ENCODE measurements at regions not wholly inside any gene's neighbourhood (a gene's known extent, or its start where the extent isn't known, plus 50 kb on each side); places are given as distances from the start of the nearest gene placed in this dataset.
"Not testable (repeated sequence)": the region's sequence is repeated elsewhere in the genome, so short reads cannot be mapped to it uniquely, and the experiment has no call there.

- DNase-seq (ENCODE audit: low spot score), result no peak
These were observed 181.9 kb upstream of the CXCL12 start for GRCh38 chr10:44566786-44567185.

- DNase-seq (ENCODE audit: low spot score), result no peak
These were observed 182.6 kb upstream of the CXCL12 start for GRCh38 chr10:44567471-44567870.

GRCh38 chr10:44569193-44570091, 184.5 kb upstream of the CXCL12 start:
- no peak for DNase-seq (ENCODE audit: low spot score)

GRCh38 chr10:44571701-44572100, 186.8 kb upstream of the CXCL12 start:
- DNase-seq (ENCODE audit: low spot score), result no peak

GRCh38 chr10:44572146-44572545, 187.2 kb upstream of the CXCL12 start:
- DNase-seq (ENCODE audit: low spot score), result no peak

GRCh38 chr10:44573821-44574220, 188.9 kb upstream of the CXCL12 start:
- no peak for DNase-seq (ENCODE audit: low spot score)

- DNase-seq (ENCODE audit: low spot score), result no peak
These were observed 189.9 kb upstream of the CXCL12 start for GRCh38 chr10:44574596-44575480.

GRCh38 chr10:44575601-44576380, 190.9 kb upstream of the CXCL12 start:
- no peak for DNase-seq (ENCODE audit: low spot score)

GRCh38 chr10:44576702-44577191, 191.8 kb upstream of the CXCL12 start:
- no peak for DNase-seq (ENCODE audit: low spot score)

- DNase-seq (ENCODE audit: low spot score), result no peak
These were observed 192.6 kb upstream of the CXCL12 start for GRCh38 chr10:44577533-44577932.

- no peak for DNase-seq (ENCODE audit: low spot score)
These were observed 193.4 kb upstream of the CXCL12 start for GRCh38 chr10:44578271-44578670.

GRCh38 chr10:44578963-44579362, 194.1 kb upstream of the CXCL12 start:
- DNase-seq (ENCODE audit: low spot score), result not testable (repeated sequence)

GRCh38 chr10:44581996-44582395, 197.1 kb upstream of the CXCL12 start:
- no peak for DNase-seq (ENCODE audit: low spot score)

- DNase-seq (ENCODE audit: low spot score), result no peak
These were observed 202.8 kb upstream of the CXCL12 start for GRCh38 chr10:44587488-44588318.

- no peak for DNase-seq (ENCODE audit: low spot score)
These were observed 204.5 kb upstream of the CXCL12 start for GRCh38 chr10:44589181-44589943.

GRCh38 chr10:44589944-44590449, 205.1 kb upstream of the CXCL12 start:
- DNase-seq (ENCODE audit: low spot score), result no peak

GRCh38 chr10:44591911-44592310, 207.0 kb upstream of the CXCL12 start:
- no peak for DNase-seq (ENCODE audit: low spot score)

- no peak for DNase-seq (ENCODE audit: low spot score)
These were observed 209.1 kb upstream of the CXCL12 start for GRCh38 chr10:44593952-44594351.

- no peak for DNase-seq (ENCODE audit: low spot score)
These were observed 222.2 kb upstream of the CXCL12 start for GRCh38 chr10:44607116-44607515.

- no peak for DNase-seq (ENCODE audit: low spot score)
These were observed 234.0 kb upstream of the CXCL12 start for GRCh38 chr10:44618910-44619309.
